Keratinocyte (primary cell): ENCODE measurements at regions not wholly inside any gene's neighbourhood (a gene's known extent, or its start where the extent isn't known, plus 50 kb on each side); places are given as distances from the start of the nearest gene placed in this dataset.

ENCODE experiments used
- DNase-seq: peaks from one replicate; pipeline ENCODE4 v3.0.0-alpha.2; 2011; ENCODE audit warnings: low read depth, missing footprints, low spot score
- FAIRE-seq: peaks from 2 replicates; lab custom pipeline; 2011; peaks lifted over from hg19 to GRCh38; lab: Jason Lieb, UNC
- H2AFZ ChIP-seq: 2 replicates; pipeline ENCODE4 v1.6.0; 2012; ENCODE audit warnings: low read length, control low read depth, inconsistent platforms; ENCODE audit not compliant: control insufficient read depth
- H3K27ac ChIP-seq: 2 replicates; pipeline ENCODE4 v1.5.1; 2011; ENCODE audit warnings: low read length; ENCODE audit not compliant: control insufficient read depth, insufficient read depth
- H3K27me3 ChIP-seq: 3 replicates; pipeline ENCODE4 v1.6.0; 2011; ENCODE audit warnings: low read length; ENCODE audit not compliant: control insufficient read depth, insufficient read depth; ENCODE audit errors: extremely low read depth
- H3K36me3 ChIP-seq, 2 experiments: 2 replicates in 1 of 2; 3 replicates in 1 of 2; pipeline ENCODE4 v1.5.1; 2011; ENCODE audit warnings: low read length in 2 of 2, mild to moderate bottlenecking in 1 of 2; ENCODE audit not compliant: control insufficient read depth in 2 of 2, insufficient read depth in 2 of 2; ENCODE audit errors: extremely low read depth in 1 of 2
- H3K4me1 ChIP-seq: 3 replicates; pipeline ENCODE4 v1.5.1; 2011; ENCODE audit warnings: low read length; ENCODE audit not compliant: control insufficient read depth, insufficient read depth; ENCODE audit errors: extremely low read depth
- H3K4me2 ChIP-seq: 3 replicates; pipeline ENCODE4 v1.6.0; 2011; ENCODE audit warnings: low read depth, low read length; ENCODE audit not compliant: control insufficient read depth, insufficient read depth; ENCODE audit errors: extremely low read depth
- H3K4me3 ChIP-seq, 3 experiments: fragments of 200-600 bp in 1 of 3; sonication (generic) in 1 of 3; 2 replicates in 2 of 3; 3 replicates in 1 of 3; pipeline ENCODE4 v1.5.1; 2011 to 2016; ENCODE audit warnings: low read length in 3 of 3, mild to moderate bottlenecking in 3 of 3, control low read depth in 2 of 3, inconsistent platforms in 1 of 3, low read depth in 1 of 3, mixed read lengths in 1 of 3, mixed run types in 1 of 3, moderate library complexity in 1 of 3; ENCODE audit not compliant: control insufficient read depth in 2 of 3, insufficient read depth in 2 of 3; ENCODE audit errors: extremely low read depth in 1 of 3
- H3K79me2 ChIP-seq: 2 replicates; pipeline ENCODE4 v1.6.0; 2012; ENCODE audit warnings: low read length; ENCODE audit not compliant: control insufficient read depth, insufficient read depth
- H3K9ac ChIP-seq: 3 replicates; pipeline ENCODE4 v1.6.0; 2011; ENCODE audit warnings: low read length; ENCODE audit not compliant: control insufficient read depth, insufficient read depth; ENCODE audit errors: extremely low read depth
- H3K9me1 ChIP-seq: 3 replicates; pipeline ENCODE4 v1.6.0; 2011; ENCODE audit warnings: low read length; ENCODE audit not compliant: control insufficient read depth, insufficient read depth; ENCODE audit errors: extremely low read depth
- H3K9me3 ChIP-seq: 2 replicates; pipeline ENCODE4 v1.5.1; 2012; ENCODE audit warnings: low read depth, low read length; ENCODE audit not compliant: control insufficient read depth
- H4K20me1 ChIP-seq: 3 replicates; pipeline ENCODE4 v1.6.0; 2011; ENCODE audit warnings: low read length; ENCODE audit not compliant: control insufficient read depth, insufficient read depth; ENCODE audit errors: extremely low read depth
- EZH2 ChIP-seq: IDR thresholded peaks from one replicate; pipeline ENCODE4 v1.6.1; 2012; ENCODE audit warnings: inconsistent platforms, mild to moderate bottlenecking, low read length, moderate library complexity
- dilution Hi-C: fragments of 300-500 bp; cut with MboI; formaldehyde crosslinking; loops from one replicate; pipeline ENCODE4 v1.7.0; 2020; ENCODE audit warnings: low sequenced_read_pairs; ENCODE audit not compliant: extremely low pct_ligation_motif_present
- TF ChIP-seq, protein P1 (sequence below), 3 experiments: IDR thresholded peaks in 1 of 3; conservative IDR thresholded peaks in 1 of 3; optimal IDR thresholded peaks in 1 of 3; 2 replicates in 2 of 3; 3 replicates in 1 of 3; pipeline versions ENCODE3 to v1.5.1; 2011; ENCODE audit warnings: low read length in 3 of 3, mild to moderate bottlenecking in 3 of 3, moderate library complexity in 2 of 3, control low read depth in 1 of 3, inconsistent platforms in 1 of 3; ENCODE audit not compliant: insufficient read depth in 2 of 3; ENCODE audit errors: extremely low read depth in 1 of 3

DNA sequence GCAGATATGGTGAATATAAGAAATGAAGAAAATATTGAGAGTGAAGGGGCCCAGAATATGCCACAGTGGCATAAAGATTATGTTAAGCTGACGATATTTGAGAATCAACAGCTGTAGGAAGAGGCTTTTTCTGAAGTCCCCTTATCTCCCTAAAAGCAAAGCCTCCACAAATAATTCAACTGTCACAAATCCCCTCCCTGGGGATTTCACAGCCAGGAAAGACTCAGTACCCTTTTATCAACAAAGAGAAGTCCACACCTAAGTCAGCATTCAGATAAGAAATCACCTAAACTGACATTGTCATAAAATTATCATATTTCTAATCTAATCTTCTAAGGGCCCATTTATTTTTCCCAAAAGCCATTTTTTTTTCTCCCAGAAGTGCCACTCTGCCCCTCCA lies 284.9 kb upstream of the VWC2 start:
- H3K36me3 ChIP-seq: no peaks in the 10 kb centered on the region
- H3K9me1 ChIP-seq: no peaks in the 10 kb centered on the region
- H3K79me2 ChIP-seq: no peaks in the 10 kb centered on the region
- no peak overlapping the region for H3K4me2 ChIP-seq
- H3K9ac ChIP-seq: no peak overlapping the region
- no peaks in the 10 kb centered on the region for H3K4me1 ChIP-seq
- TF ChIP-seq, protein P1, sequence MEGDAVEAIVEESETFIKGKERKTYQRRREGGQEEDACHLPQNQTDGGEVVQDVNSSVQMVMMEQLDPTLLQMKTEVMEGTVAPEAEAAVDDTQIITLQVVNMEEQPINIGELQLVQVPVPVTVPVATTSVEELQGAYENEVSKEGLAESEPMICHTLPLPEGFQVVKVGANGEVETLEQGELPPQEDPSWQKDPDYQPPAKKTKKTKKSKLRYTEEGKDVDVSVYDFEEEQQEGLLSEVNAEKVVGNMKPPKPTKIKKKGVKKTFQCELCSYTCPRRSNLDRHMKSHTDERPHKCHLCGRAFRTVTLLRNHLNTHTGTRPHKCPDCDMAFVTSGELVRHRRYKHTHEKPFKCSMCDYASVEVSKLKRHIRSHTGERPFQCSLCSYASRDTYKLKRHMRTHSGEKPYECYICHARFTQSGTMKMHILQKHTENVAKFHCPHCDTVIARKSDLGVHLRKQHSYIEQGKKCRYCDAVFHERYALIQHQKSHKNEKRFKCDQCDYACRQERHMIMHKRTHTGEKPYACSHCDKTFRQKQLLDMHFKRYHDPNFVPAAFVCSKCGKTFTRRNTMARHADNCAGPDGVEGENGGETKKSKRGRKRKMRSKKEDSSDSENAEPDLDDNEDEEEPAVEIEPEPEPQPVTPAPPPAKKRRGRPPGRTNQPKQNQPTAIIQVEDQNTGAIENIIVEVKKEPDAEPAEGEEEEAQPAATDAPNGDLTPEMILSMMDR (optimal IDR thresholded peaks at IDR 0.05 in 1 of 3, IDR thresholded peaks at IDR 0.05 in 1 of 3, conservative IDR thresholded peaks at IDR 0.05 in 1 of 3; ENCODE audit: extremely low read depth in 1 of 3, insufficient read depth in 2 of 3, low read length in 3 of 3): no peak
- TF ChIP-seq EZH2: no peak
- H3K27ac ChIP-seq: no peak overlapping the region
- H3K27me3 ChIP-seq: no peaks in the 10 kb centered on the region
- dilution Hi-C loops: no loop called here
- no peak overlapping the region for H3K4me3 ChIP-seq
- FAIRE-seq: no peak
- no peaks in the 10 kb centered on the region for H3K9me3 ChIP-seq
- no peaks in the 10 kb centered on the region for H4K20me1 ChIP-seq
- DNase-seq: no peak
- no peak overlapping the region for H2AFZ ChIP-seq

DNA sequence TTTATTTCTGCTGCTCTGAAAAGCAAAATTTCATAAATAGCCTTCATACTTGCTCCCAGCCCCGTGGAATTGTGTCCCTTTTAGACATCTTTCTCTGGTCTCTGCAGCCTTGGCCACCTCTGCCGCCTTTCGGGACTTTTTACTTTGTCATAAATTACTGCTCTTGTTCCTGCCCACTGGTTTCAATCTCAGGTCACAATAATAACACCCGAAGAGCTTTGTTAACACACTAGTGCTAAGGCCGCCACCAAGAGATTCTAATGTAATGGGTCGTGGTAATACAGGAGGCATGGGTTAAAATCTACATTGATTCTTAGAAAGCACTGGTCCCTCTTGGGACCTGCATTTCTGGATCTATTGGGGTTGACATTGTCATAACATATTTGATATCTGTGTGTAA lies 276.0 kb upstream of the VWC2 start:
- H3K4me1 ChIP-seq: no peaks in the 10 kb centered on the region
- dilution Hi-C loops: no loop called here
- TF ChIP-seq, protein P1 (optimal IDR thresholded peaks at IDR 0.05 in 1 of 3, IDR thresholded peaks at IDR 0.05 in 1 of 3, conservative IDR thresholded peaks at IDR 0.05 in 1 of 3; ENCODE audit: extremely low read depth in 1 of 3, insufficient read depth in 2 of 3, low read length in 3 of 3): no peak
- TF ChIP-seq EZH2: no peak
- no peaks in the 10 kb centered on the region for H3K79me2 ChIP-seq
- H3K9me3 ChIP-seq: no peaks in the 10 kb centered on the region
- H3K27me3 ChIP-seq: no peaks in the 10 kb centered on the region
- no peak for DNase-seq
- no peaks in the 10 kb centered on the region for H3K9me1 ChIP-seq
- no peaks in the 10 kb centered on the region for H4K20me1 ChIP-seq
- no peak overlapping the region for H3K4me2 ChIP-seq
- no peaks in the 10 kb centered on the region for H3K36me3 ChIP-seq
- H3K9ac ChIP-seq: no peak overlapping the region
- H3K4me3 ChIP-seq: no peak overlapping the region
- H3K27ac ChIP-seq: no peak overlapping the region
- H2AFZ ChIP-seq: no peak overlapping the region
- no peak for FAIRE-seq
